ENCODE measurements at regions not wholly inside any gene's neighbourhood (a gene's known extent, or its start where the extent isn't known, plus 50 kb on each side); places are given as distances from the start of the nearest gene placed in this dataset.

GRCh38 chr15:70329179-70329578 is 231.5 kb upstream of the TLE3 start:
- no peak for TF ChIP-seq POLR2A (IDR thresholded peaks at IDR 0.05)
- TF ChIP-seq CTCF (IDR thresholded peaks at IDR 0.05): no peak
- no peak for TF ChIP-seq POLR2AphosphoS5 (IDR thresholded peaks at IDR 0.05; ENCODE audit: insufficient read depth in 1 of 2, low read depth in 1 of 2)
